WTC11 (cell line): ENCODE measurements at regions not wholly inside any gene's neighbourhood (a gene's known extent, or its start where the extent isn't known, plus 50 kb on each side); places are given as distances from the start of the nearest gene placed in this dataset.

Experiments
- FOXJ3 ChIP-seq: sonication (generic); formaldehyde crosslinking; IDR thresholded peaks from 2 replicates; pipeline ENCODE4 v1.9.0; 2021; ENCODE audit warnings: missing genetic modification reagents, mild to moderate bottlenecking, borderline replicate concordance
- NR2C2 ChIP-seq: sonication (generic); formaldehyde crosslinking; IDR thresholded peaks from 2 replicates; pipeline ENCODE4 v1.8.0; 2022; ENCODE audit warnings: mild to moderate bottlenecking, missing genetic modification reagents
- TF ChIP-seq, protein P1 (sequence below): sonication (generic); formaldehyde crosslinking; IDR thresholded peaks from 2 replicates; pipeline ENCODE4 v1.8.0; 2022; ENCODE audit warnings: mild to moderate bottlenecking, missing genetic modification reagents
- TF ChIP-seq, protein P2 (sequence below): sonication (generic); formaldehyde crosslinking; IDR thresholded peaks from 2 replicates; pipeline ENCODE4 v1.8.1; 2023; ENCODE audit warnings: mild to moderate bottlenecking, moderate library complexity, missing genetic modification reagents

DNA sequence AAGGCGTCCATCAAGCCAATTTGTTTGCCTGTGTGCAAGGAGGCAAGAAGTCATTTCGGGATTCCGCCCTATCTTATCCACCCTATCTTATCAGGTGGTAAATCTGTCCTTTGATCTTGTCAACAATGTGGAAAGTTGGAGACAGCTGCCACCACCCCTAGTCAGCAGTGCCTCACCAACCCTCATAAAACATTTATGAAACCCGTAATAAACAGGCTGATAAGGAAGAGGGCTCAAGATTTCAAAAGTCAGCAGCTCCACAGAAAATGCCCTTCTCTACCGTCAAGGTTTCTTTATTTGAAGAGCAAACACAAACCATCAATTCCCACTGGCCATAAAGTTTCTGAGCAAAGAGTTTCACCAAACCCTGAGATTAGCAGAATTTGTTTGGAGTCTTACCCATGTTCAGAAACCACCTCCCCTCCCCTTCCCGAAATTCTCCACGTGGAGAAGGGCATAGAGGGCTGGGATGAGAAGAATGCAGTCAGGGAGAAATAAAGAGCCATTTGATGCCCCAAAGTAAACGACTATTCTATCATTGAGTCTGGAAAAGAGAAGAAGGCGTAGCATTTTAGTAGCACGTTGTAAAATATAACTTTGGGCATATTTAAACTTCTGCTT, 196.0 kb upstream of the GPR12 start:
- TF ChIP-seq FOXJ3 (CRISPR knock-in tag) (no peak), NR2C2 (CRISPR knock-in tag) (no peak)
- TF ChIP-seq, protein P1, sequence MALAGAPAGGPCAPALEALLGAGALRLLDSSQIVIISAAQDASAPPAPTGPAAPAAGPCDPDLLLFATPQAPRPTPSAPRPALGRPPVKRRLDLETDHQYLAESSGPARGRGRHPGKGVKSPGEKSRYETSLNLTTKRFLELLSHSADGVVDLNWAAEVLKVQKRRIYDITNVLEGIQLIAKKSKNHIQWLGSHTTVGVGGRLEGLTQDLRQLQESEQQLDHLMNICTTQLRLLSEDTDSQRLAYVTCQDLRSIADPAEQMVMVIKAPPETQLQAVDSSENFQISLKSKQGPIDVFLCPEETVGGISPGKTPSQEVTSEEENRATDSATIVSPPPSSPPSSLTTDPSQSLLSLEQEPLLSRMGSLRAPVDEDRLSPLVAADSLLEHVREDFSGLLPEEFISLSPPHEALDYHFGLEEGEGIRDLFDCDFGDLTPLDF: no peak
- TF ChIP-seq, protein P2, sequence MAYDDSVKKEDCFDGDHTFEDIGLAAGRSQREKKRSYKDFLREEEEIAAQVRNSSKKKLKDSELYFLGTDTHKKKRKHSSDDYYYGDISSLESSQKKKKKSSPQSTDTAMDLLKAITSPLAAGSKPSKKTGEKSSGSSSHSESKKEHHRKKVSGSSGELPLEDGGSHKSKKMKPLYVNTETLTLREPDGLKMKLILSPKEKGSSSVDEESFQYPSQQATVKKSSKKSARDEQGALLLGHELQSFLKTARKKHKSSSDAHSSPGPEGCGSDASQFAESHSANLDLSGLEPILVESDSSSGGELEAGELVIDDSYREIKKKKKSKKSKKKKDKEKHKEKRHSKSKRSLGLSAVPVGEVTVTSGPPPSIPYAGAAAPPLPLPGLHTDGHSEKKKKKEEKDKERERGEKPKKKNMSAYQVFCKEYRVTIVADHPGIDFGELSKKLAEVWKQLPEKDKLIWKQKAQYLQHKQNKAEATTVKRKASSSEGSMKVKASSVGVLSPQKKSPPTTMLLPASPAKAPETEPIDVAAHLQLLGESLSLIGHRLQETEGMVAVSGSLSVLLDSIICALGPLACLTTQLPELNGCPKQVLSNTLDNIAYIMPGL (CRISPR knock-in tag): no peak
